ENCODE measurements at regions not wholly inside any gene's neighbourhood (a gene's known extent, or its start where the extent isn't known, plus 50 kb on each side); places are given as distances from the start of the nearest gene placed in this dataset.
A peak's percentile ranks its signal among the peaks of the same experiment; 100 is the strongest.
"Not testable (repeated sequence)": the region's sequence is repeated elsewhere in the genome, so short reads cannot be mapped to it uniquely, and the experiment has no call there.

GRCh38 chr6:13874191-13874549 lies 50.6 kb upstream of the RNF182 start:
- DNase-seq (ENCODE audit: low read depth), result no peak

- peak; percentile 32 for DNase-seq (ENCODE audit: low read depth)
Observed at GRCh38 chr6:13873288-13874190, 51.2 kb upstream of the RNF182 start.

GRCh38 chr6:13872681-13873080 lies 52.1 kb upstream of the RNF182 start:
- DNase-seq (ENCODE audit: low read depth), result no peak

- DNase-seq (ENCODE audit: low read depth), result not testable (repeated sequence)
Observed at GRCh38 chr6:13872006-13872405, 52.7 kb upstream of the RNF182 start.

- DNase-seq (ENCODE audit: low read depth), result no peak
Observed at GRCh38 chr6:13870214-13870830, 54.4 kb upstream of the RNF182 start.

- DNase-seq (ENCODE audit: low read depth), result no peak
Observed at GRCh38 chr6:13868236-13868635, 53.9 kb upstream of the MCUR1 start.

- no peak for DNase-seq (ENCODE audit: low read depth)
Observed at GRCh38 chr6:13866301-13866700, 51.9 kb upstream of the MCUR1 start.

- DNase-seq (ENCODE audit: low read depth), result no peak
Observed at GRCh38 chr6:13865141-13865540, 50.8 kb upstream of the MCUR1 start.

- DNase-seq (ENCODE audit: low read depth), result not testable (repeated sequence)
Observed at GRCh38 chr6:13864669-13865068, 50.3 kb upstream of the MCUR1 start.
